ENCODE measurements at regions not wholly inside any gene's neighbourhood (a gene's known extent, or its start where the extent isn't known, plus 50 kb on each side); places are given as distances from the start of the nearest gene placed in this dataset.

GRCh38 chr5:155252025-155252424, 238.5 kb downstream of the KIF4B start:
- no peak for TF ChIP-seq CTCF (IDR thresholded peaks at IDR 0.05)
- TF ChIP-seq POLR2A (IDR thresholded peaks at IDR 0.05), result no peak
